Neuronal stem cell (in vitro differentiated cells): ENCODE measurements at regions not wholly inside any gene's neighbourhood (a gene's known extent, or its start where the extent isn't known, plus 50 kb on each side); places are given as distances from the start of the nearest gene placed in this dataset.

Experiments
- DNase-seq: peaks from one replicate; pipeline ENCODE4 v3.0.0-alpha.2; 2013; ENCODE audit warnings: low spot score
- H2AFZ ChIP-seq: one replicate; pipeline ENCODE4 v1.6.1; 2013; ENCODE audit warnings: mild to moderate bottlenecking, low read length, inconsistent platforms
- H2AK5ac ChIP-seq: 2 replicates; pipeline ENCODE4 v1.6.1; 2013; ENCODE audit warnings: low read depth, mild to moderate bottlenecking, inconsistent platforms, low read length, moderate library complexity, mixed read lengths
- H2BK120ac ChIP-seq: 2 replicates; pipeline ENCODE4 v1.6.1; 2013; ENCODE audit warnings: low read depth, mild to moderate bottlenecking, inconsistent platforms, low read length, moderate library complexity, mixed read lengths
- H2BK12ac ChIP-seq: one replicate; pipeline ENCODE4 v1.6.1; 2013; ENCODE audit warnings: low read length, inconsistent platforms
- H2BK15ac ChIP-seq: 2 replicates; pipeline ENCODE4 v1.6.1; 2013; ENCODE audit warnings: mild to moderate bottlenecking, low read length, inconsistent platforms, mixed read lengths
- H2BK5ac ChIP-seq: one replicate; pipeline ENCODE4 v1.6.1; 2013; ENCODE audit warnings: inconsistent platforms, mild to moderate bottlenecking, low read length, moderate library complexity
- H3K14ac ChIP-seq: one replicate; pipeline ENCODE4 v1.6.1; 2013; ENCODE audit warnings: low read length, inconsistent platforms
- H3K18ac ChIP-seq: 2 replicates; pipeline ENCODE4 v1.6.1; 2013; ENCODE audit warnings: low read length, inconsistent platforms
- H3K23ac ChIP-seq: 2 replicates; pipeline ENCODE4 v1.6.1; 2013; ENCODE audit warnings: low read depth, mild to moderate bottlenecking, mixed read lengths, low read length, inconsistent platforms; ENCODE audit not compliant: poor library complexity
- H3K27ac ChIP-seq: replicated peaks from 3 replicates; pipeline ENCODE4 v1.5.1; 2013; ENCODE audit warnings: low read length, inconsistent platforms
- H3K27me3 ChIP-seq, 3 experiments: 2 replicates each; pipeline ENCODE4 v1.6.1; 2013; ENCODE audit warnings: low read length in 3 of 3, mild to moderate bottlenecking in 2 of 3, inconsistent platforms in 1 of 3, low read depth in 1 of 3, mixed read lengths in 1 of 3, moderate library complexity in 1 of 3; ENCODE audit not compliant: control insufficient read depth in 3 of 3, insufficient read depth in 3 of 3
- H3K36me3 ChIP-seq, 2 donors: replicated peaks in 1 of 2; 2 replicates each; pipeline ENCODE4 v1.6.1; 2013; ENCODE audit warnings: low read length in 2 of 2; ENCODE audit not compliant: control insufficient read depth in 2 of 2, insufficient read depth in 2 of 2
- H3K4ac ChIP-seq: 2 replicates; pipeline ENCODE4 v1.6.1; 2013; ENCODE audit warnings: inconsistent platforms, mild to moderate bottlenecking, low read length, moderate library complexity
- H3K4me1 ChIP-seq, 2 donors: 1 replicate in 1 of 2; 2 replicates in 1 of 2; pipeline ENCODE4 v1.6.1; 2013; ENCODE audit warnings: low read length in 2 of 2, low read depth in 1 of 2; ENCODE audit not compliant: control insufficient read depth in 2 of 2, insufficient read depth in 1 of 2
- H3K4me2 ChIP-seq: one replicate; pipeline ENCODE4 v1.6.1; 2013; ENCODE audit warnings: mild to moderate bottlenecking, low read length, inconsistent platforms; ENCODE audit not compliant: insufficient read depth, poor library complexity, severe bottlenecking
- H3K4me3 ChIP-seq, 2 donors: 2 replicates each; pipeline ENCODE4 v1.5.1; 2013; ENCODE audit warnings: low read length in 2 of 2, mild to moderate bottlenecking in 2 of 2, inconsistent platforms in 1 of 2, moderate library complexity in 1 of 2
- H3K79me1 ChIP-seq: one replicate; pipeline ENCODE4 v1.6.1; 2013; ENCODE audit warnings: low read depth, mild to moderate bottlenecking, inconsistent platforms, low read length, moderate library complexity
- H3K9ac ChIP-seq: one replicate; pipeline ENCODE4 v1.6.1; 2013; ENCODE audit warnings: mild to moderate bottlenecking, low read depth, low read length, inconsistent platforms; ENCODE audit not compliant: poor library complexity
- H3K9me3 ChIP-seq, 2 donors: replicated peaks in 1 of 2; 2 replicates each; pipeline versions ENCODE3 to v1.6.1; 2013; ENCODE audit warnings: low read length in 2 of 2, mild to moderate bottlenecking in 2 of 2, inconsistent platforms in 1 of 2, low read depth in 1 of 2, mixed read lengths in 1 of 2, moderate library complexity in 1 of 2; ENCODE audit not compliant: control insufficient read depth in 2 of 2, insufficient read depth in 1 of 2
- H4K8ac ChIP-seq: one replicate; pipeline ENCODE4 v1.6.1; 2013; ENCODE audit warnings: low read depth, mild to moderate bottlenecking, inconsistent platforms, low read length, moderate library complexity
- H4K91ac ChIP-seq: one replicate; pipeline ENCODE4 v1.6.1; 2013; ENCODE audit warnings: low read length, low read depth, mild to moderate bottlenecking, inconsistent platforms; ENCODE audit not compliant: poor library complexity
- WGBS, 2 donors: extraction: QIAGEN DNeasy Blood & Tissue Kit; methylation state at CpG; one replicate each; pipeline ENCODE4 v1.1.7; 2013; ENCODE audit warnings: missing lambda C conversion rate in 2 of 2, mixed read lengths in 1 of 2; ENCODE audit not compliant: insufficient read length in 2 of 2, insufficient replicate concordance in 1 of 2; ENCODE audit errors: extremely low coverage in 2 of 2; 5-methylcytosine and 5-hydroxymethylcytosine counted together

- H4K91ac ChIP-seq, result no peak overlapping the region
- no peaks in the 10 kb centered on the region for H3K79me1 ChIP-seq
- H2BK15ac ChIP-seq, result no peak overlapping the region
- no peak overlapping the region for H4K8ac ChIP-seq
- no peak overlapping the region for H2BK12ac ChIP-seq
- H3K4me1 ChIP-seq, result peaks cover 0 to 3% of the 10 kb centered on the region in 2 donors
- H3K36me3 ChIP-seq, result no peaks in the 10 kb centered on the region
- no peak overlapping the region for H3K9ac ChIP-seq
- no peak overlapping the region for H2BK5ac ChIP-seq
- H3K9me3 ChIP-seq, result peaks cover 0 to 2% of the 10 kb centered on the region in 2 donors
- no peaks in the 10 kb centered on the region for H3K27me3 ChIP-seq
- no peak overlapping the region for H2BK120ac ChIP-seq
- H3K4ac ChIP-seq, result no peak overlapping the region
- WGBS, 2 donors, result no CpG with 5 or more reads among the region's 3 CpGs
- H2AFZ ChIP-seq, result no peak overlapping the region
- H3K18ac ChIP-seq, result no peak overlapping the region
- H3K23ac ChIP-seq, result no peak overlapping the region
- H3K4me3 ChIP-seq, result no peak overlapping the region
- H3K14ac ChIP-seq, result no peak overlapping the region
- no peak for DNase-seq
- no peak overlapping the region for H2AK5ac ChIP-seq
- H3K27ac ChIP-seq, result no peak overlapping the region
- no peak overlapping the region for H3K4me2 ChIP-seq
Measured at GRCh38 chr7:67590649-67591048, 594.0 kb downstream of the TYW1 start.

GRCh38 chr7:67593794-67594193 lies 597.2 kb downstream of the TYW1 start:
- Histone ChIP-seq H4K8ac (no peak overlapping the region), H2AFZ (no peak overlapping the region), H3K14ac (no peak overlapping the region), H2BK120ac (no peak overlapping the region), H3K18ac (no peak overlapping the region), H3K4me2 (no peak overlapping the region), H3K9me3 (no peaks in the 10 kb centered on the region), H3K79me1 (no peaks in the 10 kb centered on the region), H4K91ac (no peak overlapping the region), H3K9ac (no peak overlapping the region), H2BK5ac (no peak overlapping the region), H3K27ac (no peak overlapping the region), H3K36me3 (no peaks in the 10 kb centered on the region), H2BK12ac (no peak overlapping the region), H3K4ac (no peak overlapping the region), H3K4me3 (no peak overlapping the region), H2AK5ac (no peak overlapping the region), H3K23ac (no peak overlapping the region), H2BK15ac (no peak overlapping the region), H3K4me1 (peaks cover 0 to 3% of the 10 kb centered on the region in 2 donors), H3K27me3 (no peaks in the 10 kb centered on the region)
- DNase-seq, result no peak
- WGBS, 2 donors, result no CpG with 5 or more reads among the region's 6 CpGs

DNA sequence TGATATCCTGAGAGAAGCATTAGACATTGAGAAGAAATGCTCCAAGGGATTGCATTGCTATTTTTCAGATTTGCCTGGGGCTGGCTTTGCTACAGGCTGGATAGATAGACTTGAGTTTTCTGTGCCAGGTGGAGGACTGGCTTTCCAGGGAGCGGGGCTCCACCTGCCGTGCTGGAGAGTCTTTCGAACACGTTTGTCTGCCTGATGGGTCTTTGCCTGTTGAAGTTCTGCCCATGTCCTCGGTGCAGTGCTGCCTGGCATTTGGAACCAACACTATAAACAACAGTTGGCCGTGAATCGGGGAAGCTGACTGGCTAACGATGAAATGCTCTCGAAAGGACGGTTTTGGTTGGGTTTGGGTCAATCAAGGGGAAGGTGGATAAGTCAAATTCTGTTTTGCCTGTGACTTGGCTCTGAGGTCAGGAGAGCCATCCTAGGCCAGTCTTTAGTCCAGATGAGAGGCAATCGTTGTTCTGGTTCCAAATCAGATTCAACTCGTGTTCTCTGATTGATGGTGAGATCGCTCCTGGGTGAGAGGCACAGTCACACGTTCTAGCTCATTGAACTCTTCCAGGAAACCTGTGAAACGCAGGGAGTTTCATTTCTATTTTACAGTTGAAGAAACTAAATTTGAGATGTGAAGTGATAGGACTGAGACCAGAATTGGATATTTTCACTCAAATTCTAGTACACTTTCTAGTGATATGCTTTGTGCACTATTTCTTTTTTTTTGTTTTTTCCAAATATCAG lies 599.0 kb downstream of the TYW1 start:
- WGBS, 2 donors, result no CpG with 5 or more reads among the region's 15 CpGs
- no peaks in the 10 kb centered on the region for H3K79me1 ChIP-seq

GRCh38 chr7:67597161-67597560 lies 600.5 kb downstream of the TYW1 start:
- no peak overlapping the region for H2BK120ac ChIP-seq
- no peaks in the 10 kb centered on the region for H3K36me3 ChIP-seq
- no peak overlapping the region for H2AK5ac ChIP-seq
- no peak overlapping the region for H2BK12ac ChIP-seq
- H3K4ac ChIP-seq, result no peak overlapping the region
- H3K4me1 ChIP-seq, result peaks cover 0 to 4% of the 10 kb centered on the region in 2 donors
- no peak overlapping the region for H3K4me2 ChIP-seq
- no peak overlapping the region for H4K91ac ChIP-seq
- no peak overlapping the region for H3K14ac ChIP-seq
- H2AFZ ChIP-seq, result no peak overlapping the region
- no CpG with 5 or more reads among the region's 3 CpGs for WGBS, 2 donors
- H3K79me1 ChIP-seq, result no peaks in the 10 kb centered on the region
- DNase-seq, result no peak
- no peaks in the 10 kb centered on the region for H3K27me3 ChIP-seq
- H4K8ac ChIP-seq, result no peak overlapping the region
- no peak overlapping the region for H2BK5ac ChIP-seq
- H3K4me3 ChIP-seq, result no peak overlapping the region
- no peaks in the 10 kb centered on the region for H3K9me3 ChIP-seq
- no peak overlapping the region for H2BK15ac ChIP-seq
- no peak overlapping the region for H3K18ac ChIP-seq
- no peak overlapping the region for H3K9ac ChIP-seq
- H3K23ac ChIP-seq, result no peak overlapping the region
- no peak overlapping the region for H3K27ac ChIP-seq

More for the DNA sequence above, 599.0 kb downstream of the TYW1 start:
- Histone ChIP-seq H2BK15ac (no peak overlapping the region), H3K23ac (no peak overlapping the region), H2BK120ac (no peak overlapping the region), H2AFZ (no peak overlapping the region), H3K4ac (no peak overlapping the region), H4K91ac (no peak overlapping the region), H4K8ac (no peak overlapping the region), H3K36me3 (no peaks in the 10 kb centered on the region), H3K18ac (no peak overlapping the region), H3K4me3 (no peak overlapping the region), H3K4me1 (peaks cover 0 to 3% of the 10 kb centered on the region in 2 donors), H3K9ac (no peak overlapping the region), H2BK5ac (no peak overlapping the region), H2BK12ac (no peak overlapping the region), H3K4me2 (no peak overlapping the region), H3K9me3 (no peaks in the 10 kb centered on the region), H3K14ac (no peak overlapping the region), H2AK5ac (no peak overlapping the region), H3K27ac (no peak overlapping the region), H3K27me3 (no peaks in the 10 kb centered on the region)
- no peak for DNase-seq
